ENCODE measurements at regions not wholly inside any gene's neighbourhood (a gene's known extent, or its start where the extent isn't known, plus 50 kb on each side); places are given as distances from the start of the nearest gene placed in this dataset.

GRCh38 chr3:82413171-82413570, 651.7 kb upstream of the GBE1 start:
- no peak for TF ChIP-seq TAF1 (IDR thresholded peaks at IDR 0.05; ENCODE audit: low read depth)
- TF ChIP-seq EGR1 (IDR thresholded peaks at IDR 0.05) = no peak
- no peak for TF ChIP-seq YY1 (IDR thresholded peaks at IDR 0.05; ENCODE audit: low read depth)
- TF ChIP-seq CEBPB (IDR thresholded peaks at IDR 0.05) = no peak
- TF ChIP-seq, protein P1, sequence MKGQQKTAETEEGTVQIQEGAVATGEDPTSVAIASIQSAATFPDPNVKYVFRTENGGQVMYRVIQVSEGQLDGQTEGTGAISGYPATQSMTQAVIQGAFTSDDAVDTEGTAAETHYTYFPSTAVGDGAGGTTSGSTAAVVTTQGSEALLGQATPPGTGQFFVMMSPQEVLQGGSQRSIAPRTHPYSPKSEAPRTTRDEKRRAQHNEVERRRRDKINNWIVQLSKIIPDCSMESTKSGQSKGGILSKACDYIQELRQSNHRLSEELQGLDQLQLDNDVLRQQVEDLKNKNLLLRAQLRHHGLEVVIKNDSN (IDR thresholded peaks at IDR 0.05) = no peak
- TF ChIP-seq EP300 (IDR thresholded peaks at IDR 0.05; ENCODE audit: borderline replicate concordance) = no peak
- no peak for TF ChIP-seq CREB1 (IDR thresholded peaks at IDR 0.05; ENCODE audit: low read depth)
- no peak for TF ChIP-seq REST (IDR thresholded peaks at IDR 0.05; ENCODE audit: low read depth)
- TF ChIP-seq MAX (IDR thresholded peaks at IDR 0.05) = no peak
- TF ChIP-seq RAD21 (IDR thresholded peaks at IDR 0.05; ENCODE audit: low read depth) = no peak
- TF ChIP-seq FOXM1 (IDR thresholded peaks at IDR 0.05; ENCODE audit: borderline replicate concordance, low read depth) = no peak
- no peak for TF ChIP-seq TCF12 (IDR thresholded peaks at IDR 0.05; ENCODE audit: low read depth)
